ENCODE measurements at regions not wholly inside any gene's neighbourhood (a gene's known extent, or its start where the extent isn't known, plus 50 kb on each side); places are given as distances from the start of the nearest gene placed in this dataset.

- TF ChIP-seq CTCF (IDR thresholded peaks at IDR 0.05) (no peak), POLR2A (IDR thresholded peaks at IDR 0.05) (no peak)
Observed at GRCh38 chr10:123519861-123520260, 146.3 kb upstream of the GPR26 start.

Measured in sigmoid colon (tissue), 3 donors.